DMS153 treated with DMSO at 0.1 percent for 48 hours (cell line): ENCODE measurements at regions not wholly inside any gene's neighbourhood (a gene's known extent, or its start where the extent isn't known, plus 50 kb on each side); places are given as distances from the start of the nearest gene placed in this dataset.

Source experiments
- DNase-seq: peaks from one replicate; lab custom pipeline; 2025; ENCODE audit not compliant: unreplicated experiment; lab: John Stamatoyannopoulos, UW

DNA sequence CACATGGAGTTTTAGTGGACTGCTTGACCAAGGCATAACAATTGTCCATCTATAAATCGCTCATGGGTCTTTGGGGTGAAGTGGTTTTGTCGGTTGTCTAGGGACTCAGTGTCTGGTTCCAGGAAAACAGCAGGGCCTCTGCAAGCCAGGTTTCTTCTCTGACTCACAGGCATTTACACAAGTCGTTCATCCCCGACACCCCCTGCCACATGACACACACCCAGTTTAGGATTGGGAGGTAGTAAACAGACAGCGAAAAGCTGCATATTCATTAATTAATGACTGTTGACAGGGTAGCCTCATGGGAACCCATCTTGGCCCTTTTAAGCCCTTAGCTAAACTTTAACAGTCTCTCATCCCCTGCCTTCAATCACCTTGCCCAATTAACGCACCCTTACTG is 194.8 kb upstream of the ACVR2A start:
- DNase-seq: no peak

DNA sequence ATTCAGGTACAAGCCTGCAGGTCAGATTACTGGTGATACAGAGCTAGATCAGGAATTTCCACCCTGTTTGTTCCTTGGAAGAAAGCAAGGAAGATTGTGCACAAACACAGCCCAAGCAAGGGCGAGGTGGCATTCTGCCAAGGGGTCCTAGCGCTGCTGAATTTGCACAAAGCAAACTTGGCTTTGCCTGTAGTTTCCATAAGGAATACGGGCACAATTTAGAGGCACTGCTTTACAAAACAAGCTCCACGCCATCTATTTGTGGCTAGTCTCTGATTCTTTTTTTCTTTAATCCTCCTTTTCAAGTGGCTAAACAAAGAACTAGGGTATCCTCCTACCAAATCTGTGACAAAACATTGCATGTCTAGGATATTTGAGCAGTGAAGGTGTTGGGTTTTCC is 195.5 kb upstream of the ACVR2A start:
- no peak for DNase-seq

DNA sequence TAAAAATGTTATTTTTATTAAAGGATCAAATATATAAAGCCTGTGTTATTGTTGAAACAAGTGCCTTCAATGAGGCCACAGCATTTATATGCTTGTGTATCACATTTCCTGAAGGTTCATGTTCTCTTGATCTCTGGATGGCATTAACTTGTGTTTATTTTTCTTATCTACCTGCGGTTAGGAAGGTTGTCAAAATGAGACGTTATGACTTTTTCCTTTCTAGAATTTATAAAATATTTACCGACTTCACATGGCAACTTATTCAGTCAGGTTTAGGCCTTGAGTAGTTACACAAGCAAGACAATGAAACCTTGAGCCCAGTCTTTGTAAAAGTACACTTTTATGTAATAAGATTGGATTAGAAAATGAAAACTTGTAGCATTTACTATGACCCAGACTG is 196.4 kb upstream of the ACVR2A start:
- DNase-seq: peak; percentile 6

DNA sequence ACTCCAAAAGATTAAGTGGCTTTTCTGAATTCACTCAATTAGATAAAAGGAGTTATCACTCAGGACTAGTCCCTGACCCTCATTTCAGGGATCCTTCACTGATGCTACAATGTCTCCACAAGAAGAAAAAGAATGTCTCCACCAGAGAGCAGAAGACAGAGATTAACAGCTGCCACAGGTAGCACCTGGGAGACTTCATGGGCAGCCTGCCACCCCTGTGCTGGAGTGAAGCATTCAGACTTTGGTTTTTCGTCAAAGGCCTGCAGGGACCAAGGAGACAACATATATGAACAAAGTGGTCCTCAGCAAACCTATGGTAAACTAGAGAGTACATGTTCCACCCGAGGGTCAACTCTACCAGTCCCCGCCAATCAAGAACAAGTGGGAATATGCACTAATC is 197.0 kb upstream of the ACVR2A start:
- no peak for DNase-seq

DNA sequence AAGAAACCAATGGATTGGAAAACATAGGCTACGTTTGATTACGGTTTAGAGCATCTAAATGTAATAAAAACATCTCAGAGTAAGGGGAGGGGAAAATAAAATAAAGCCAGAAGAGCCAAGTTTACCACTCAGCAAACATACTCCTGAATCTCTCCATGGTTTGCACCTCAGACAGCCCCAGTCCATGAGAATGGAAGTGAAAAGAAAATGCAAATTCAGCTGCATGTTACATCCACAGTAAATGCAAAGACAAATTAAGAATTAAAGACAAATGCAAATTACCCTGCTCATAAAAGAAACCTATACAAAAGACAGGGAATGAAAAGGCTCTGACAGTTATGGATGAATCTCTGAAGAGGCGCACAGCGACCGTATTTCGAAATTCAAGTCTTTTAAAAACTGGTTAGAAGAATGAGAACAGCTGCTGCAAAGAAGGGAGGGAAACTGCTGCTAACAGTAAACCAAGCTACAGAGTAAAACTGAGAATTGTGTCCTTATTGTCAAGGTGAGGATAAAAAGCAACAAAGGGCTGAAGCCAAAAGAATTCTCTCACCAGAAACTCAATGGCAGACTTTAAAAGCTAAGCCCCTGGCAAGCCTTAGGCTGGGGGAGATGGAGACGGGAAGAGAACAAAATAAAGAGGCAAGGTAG is 197.9 kb upstream of the ACVR2A start:
- no peak for DNase-seq

DNA sequence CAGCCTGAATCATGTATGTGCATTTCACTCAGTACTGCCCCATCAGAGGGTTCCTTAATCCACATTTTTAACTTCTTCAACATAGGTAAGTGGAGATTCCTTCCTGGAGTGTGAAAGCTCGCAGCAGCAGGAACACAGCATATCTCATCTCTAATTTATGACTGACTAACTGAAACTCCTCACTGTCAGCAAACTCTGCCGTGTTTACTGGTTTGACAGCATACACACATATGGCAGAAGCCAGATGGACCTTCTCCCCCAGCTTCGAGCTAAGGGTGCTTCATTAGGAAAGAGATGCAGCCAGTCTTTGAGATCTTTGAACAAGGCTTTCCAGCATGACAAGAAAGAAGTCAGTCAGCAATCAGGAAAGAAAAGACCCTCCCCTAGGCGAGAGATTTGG is 200.3 kb upstream of the ACVR2A start:
- DNase-seq: no peak

DNA sequence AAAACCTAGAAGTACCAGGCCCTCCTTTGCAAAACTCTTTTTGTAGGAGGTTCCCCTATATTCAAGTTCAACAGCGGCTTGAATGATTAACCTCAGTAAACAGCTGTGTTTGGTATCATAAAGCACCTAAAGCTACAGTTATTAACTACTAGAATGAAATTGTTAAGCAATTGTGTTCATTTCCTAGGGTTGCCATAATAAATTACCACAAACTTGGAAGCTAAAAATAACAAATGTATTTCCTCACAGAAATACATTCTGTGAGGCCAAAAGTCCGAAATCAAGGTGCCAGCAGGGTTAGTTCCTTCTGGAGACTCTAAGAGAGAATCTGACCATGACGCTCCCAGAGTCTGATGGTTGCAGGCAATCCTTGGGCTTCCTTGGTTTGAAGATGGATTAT is 202.1 kb upstream of the ACVR2A start:
- no peak for DNase-seq

DNA sequence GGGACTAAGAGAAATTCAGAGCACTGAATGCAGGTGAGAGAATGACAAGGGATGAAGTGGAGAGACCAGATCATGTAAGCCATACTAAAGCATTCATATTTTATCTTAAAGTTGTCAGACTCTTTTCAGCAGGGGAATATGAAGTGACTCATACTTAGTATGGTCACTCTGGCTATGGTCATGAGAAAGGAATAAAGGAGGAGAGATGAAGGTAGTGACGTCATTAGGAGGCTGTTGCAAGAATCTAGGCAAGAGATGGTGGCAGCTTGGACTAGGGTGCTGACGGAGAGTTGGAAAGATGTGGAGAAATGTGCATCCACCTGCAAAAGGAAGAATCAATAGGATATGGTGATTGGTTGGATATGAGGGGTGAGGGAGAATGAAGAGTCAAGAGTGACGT is 203.2 kb upstream of the ACVR2A start:
- no peak for DNase-seq

DNA sequence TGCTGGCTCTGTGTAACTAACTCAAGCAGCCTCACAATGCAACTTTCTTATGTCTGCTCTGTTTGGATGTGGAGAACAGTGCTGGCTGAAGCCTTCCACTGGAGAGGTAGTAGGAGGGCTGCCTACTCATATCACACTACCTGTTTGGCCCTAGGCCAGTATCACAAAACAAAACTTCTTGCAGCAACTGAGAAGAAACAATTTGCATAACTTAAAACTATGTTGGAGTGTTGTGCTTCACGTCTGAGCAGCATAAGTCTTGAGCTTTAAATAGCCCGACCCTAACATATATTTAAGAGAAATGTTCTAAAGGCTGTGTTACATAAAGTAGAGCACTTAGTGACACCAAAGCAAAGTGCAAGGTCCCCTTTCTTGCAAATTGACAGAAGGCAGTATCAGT is 204.9 kb upstream of the ACVR2A start:
- DNase-seq: no peak

DNA sequence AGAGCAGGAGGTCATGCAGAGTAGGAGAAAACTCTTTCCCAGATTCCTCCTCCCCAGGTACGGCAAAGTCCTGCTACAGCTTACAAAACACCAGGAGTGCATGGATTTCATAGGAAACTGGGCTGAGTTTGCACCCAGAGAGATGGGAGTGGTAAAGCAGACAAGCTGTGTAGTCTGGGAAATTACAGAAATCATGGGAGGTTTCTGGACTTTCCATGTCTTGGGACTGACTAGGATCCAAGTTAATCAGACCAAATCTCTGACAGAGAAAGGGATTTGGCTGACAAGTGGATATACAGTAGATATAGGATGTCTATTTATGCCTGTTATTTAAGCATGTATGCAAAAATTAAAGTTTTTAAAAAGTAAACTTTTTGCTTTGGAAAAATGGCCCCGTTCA is 205.4 kb upstream of the ACVR2A start:
- no peak for DNase-seq

DNA sequence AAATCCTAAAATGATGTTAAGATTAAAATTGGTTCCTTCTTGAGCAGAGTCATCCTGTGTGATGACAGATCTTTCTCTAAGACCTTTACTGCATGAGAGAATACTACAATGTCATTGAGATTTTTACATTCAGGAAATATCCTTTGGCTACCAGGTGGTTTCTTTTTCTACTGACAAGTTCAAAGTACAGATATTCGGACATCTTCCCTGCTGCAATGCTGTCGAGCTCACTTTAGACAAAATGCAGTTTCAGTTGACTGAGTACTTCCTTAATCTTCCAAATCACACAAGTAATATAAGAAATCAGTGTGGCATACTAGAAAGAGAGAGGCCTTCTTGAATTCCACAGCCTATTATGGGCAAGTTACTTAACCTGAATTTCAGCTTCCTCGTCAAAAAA is 207.9 kb upstream of the ACVR2A start:
- no peak for DNase-seq

DNA sequence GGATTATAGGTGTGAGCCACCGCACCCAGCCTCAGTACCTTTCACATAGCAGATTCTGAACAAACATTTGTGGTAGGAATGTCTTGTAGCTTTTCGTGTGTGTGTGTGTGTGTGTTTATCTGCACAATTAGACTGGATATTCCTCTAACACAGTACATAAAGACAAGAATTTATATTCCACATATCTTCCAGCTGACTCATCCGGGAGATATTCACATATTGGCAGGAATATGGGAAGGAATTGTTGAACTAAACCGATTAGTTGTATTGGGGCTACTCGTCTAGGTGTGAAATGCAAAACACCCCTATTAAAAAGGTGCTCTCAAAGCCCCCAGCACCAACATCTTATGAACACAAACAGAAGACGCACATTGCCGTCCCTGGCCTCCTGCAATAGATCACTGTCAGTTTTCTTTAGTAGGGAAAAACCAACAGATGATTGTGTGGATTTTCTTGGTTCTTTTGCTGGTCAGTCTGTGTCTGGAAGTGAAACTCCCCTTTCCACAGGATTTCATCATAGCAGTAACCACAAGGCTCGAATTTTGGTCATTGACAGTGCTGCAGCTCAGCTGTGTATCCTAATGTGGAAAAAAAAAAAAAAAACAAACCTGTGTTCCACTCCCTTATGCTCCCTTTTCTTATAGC is 208.5 kb upstream of the ACVR2A start:
- no peak for DNase-seq

DNA sequence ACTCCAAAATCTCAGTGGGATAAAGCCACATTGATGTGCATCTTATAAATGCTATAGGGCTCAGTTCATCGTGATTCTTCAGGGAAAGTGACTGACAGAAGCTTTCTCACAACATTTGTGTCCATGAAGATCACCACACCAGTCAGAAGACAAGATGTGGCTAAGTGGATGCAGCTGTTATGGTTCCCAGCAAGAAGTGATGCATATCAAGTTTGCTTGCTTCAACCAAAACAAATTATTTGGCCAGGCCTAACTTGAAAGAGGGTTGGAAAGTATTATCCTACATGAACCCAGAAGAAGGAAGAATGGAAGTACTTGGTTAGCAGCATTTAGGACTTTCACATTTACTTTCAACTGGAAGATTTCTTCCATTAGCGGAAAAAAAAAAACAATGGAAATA is 210.0 kb upstream of the ACVR2A start:
- DNase-seq: no peak

DNA sequence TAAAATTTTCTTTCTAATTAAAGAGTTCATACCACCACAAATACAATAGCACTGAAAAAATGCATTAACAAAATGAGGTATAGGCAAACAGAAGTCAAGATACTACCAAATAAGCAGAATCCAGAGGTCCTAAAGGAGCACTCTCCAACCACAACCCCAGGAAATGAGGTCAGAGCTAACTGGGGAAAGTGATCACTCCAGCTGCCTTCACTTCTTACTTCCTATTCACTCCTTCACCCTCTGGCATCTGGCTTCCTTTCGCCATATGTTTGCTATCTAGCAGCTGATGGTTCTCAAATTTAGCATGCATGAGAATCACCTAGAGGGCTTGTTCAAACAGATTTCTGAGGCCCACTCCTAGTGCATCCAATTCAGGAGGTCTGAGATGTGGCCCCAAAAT is 212.6 kb upstream of the ACVR2A start:
- DNase-seq: no peak

DNA sequence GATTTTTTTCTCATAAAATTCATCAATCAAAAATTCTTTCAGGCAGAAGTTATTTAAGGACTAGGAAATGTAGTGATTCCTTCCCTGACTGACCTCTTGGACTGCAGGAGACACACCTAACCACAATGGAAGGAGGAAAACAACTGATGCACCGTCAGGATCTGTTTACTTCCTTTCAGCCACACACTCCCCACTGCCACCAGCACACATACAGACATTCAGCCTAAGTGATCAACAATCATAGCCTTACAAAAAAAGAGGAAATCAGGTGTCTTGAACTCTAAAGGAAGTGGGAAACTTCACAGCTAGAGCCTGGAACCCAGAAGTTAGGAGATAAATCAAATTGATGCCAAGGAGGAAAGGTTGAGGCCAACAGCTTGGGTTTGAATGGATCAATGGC is 213.5 kb upstream of the ACVR2A start:
- no peak for DNase-seq

DNA sequence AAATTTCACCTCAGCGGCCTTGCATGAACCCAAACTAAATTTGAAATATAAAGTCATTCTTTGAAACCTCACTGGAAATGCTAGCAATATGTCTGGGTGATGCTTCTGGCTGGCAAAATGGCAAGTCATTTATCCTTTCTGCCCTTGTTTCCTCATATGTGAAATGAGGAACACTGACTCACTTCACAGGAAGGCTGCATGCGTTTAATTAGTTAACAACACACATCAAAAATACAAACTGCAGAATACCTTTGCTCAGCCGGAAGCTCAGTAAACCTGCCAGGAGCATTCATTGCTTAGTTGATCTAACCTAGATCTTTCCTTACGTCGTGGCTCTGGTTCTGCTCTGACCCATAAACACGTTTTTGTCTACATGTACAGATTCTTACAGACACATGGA is 214.2 kb upstream of the ACVR2A start:
- DNase-seq: no peak

DNA sequence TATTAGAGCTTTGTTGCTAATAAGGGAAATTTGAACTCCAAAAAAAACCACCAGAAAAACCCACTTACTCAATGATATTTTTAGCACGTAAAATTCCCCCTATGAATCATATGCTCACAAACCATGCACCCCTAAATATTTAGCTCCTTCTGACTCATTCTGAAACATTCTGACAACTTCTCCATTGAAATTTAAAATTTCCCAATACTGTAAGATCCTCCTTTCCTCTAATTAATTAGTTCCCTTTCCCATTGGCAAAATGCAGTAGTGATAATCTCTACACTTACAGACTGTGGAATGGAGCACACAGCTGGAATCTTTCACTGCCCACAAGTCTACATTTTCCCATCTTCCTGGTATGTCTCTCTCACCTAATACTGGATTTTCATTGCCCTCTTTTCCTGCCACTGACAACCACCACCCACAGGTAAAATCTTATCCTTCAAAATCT is 215.8 kb upstream of the ACVR2A start:
- no peak for DNase-seq

DNA sequence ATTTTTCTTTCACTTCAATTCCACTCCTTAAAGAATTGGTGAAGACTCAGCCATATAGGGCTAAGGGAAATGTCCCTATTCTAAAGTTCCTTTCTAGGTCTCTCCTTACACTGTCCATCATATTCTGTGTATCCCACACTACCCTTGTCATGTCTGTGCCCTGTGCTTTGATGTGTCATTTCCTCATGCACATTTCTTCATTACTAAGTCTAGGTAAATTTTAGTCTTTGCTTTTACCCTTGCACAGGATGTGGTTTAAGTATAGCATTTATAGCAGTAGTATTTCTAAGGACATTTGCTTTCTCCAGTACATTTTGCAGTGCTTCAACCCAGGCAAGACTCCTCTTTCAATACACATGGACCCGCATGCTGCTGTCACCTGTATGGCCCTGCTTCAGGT is 221.5 kb upstream of the ACVR2A start:
- no peak for DNase-seq

DNA sequence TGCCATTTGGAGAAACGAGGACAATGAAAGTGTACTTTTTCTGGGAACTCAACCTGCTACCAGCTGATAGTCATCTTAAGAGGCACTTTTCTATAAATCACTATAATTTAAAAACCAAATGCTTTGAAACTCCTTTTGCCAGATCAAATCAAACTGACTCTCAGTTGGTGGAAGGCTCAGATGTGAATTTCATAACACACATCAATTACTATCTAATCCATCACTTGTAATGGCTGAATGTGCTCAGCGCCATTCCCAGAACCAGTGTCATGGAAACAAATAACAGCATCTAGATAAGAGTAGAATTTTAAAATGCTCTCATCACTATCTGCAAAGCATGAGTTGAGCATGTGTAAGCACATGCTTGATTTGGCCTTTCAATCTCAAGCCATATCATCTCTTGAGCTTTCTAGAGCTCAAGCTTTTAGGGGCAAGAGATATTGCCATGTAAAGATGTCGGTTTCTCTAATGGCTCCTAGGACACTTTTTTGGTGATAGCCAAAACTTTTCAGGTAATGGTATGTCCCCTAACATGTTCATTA is 223.1 kb upstream of the ACVR2A start:
- DNase-seq: no peak

DNA sequence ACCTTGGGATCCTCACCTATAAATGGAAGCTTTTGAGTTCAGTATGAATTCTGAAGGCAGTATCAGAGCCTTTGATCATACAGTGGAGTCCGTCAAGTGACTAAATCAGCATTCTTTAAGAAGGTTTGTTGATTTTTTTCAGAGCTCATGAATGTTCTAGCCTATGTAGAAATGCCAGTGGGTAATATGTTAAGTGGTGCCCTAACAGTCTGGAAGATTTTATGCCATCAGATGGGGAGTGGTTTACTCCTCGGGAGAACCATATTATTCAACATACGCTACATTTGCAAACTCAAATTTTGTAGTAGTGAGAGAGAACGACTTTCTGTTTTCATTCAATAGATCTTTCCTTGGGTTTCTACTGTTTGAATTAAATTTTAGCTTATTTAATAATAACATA is 225.0 kb upstream of the ACVR2A start:
- DNase-seq: no peak

DNA sequence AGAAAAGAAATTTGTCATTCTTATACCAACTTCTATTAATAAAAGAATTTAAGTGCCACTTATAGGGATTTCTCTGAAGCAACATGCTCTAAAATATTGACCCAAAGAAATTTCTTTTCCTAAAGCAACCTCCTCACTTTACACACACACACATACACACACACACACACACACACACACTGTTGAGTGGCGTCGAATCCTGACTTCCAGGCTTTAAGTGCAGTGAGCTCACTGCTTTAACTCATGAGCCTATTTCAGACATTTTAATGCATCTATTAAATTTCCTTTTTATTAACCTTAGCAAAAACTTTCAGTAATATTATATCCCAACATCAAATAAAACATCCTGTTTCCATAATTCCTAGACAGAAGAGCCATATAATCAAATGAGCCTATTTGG is 229.1 kb upstream of the ACVR2A start:
- DNase-seq: no peak

DNA sequence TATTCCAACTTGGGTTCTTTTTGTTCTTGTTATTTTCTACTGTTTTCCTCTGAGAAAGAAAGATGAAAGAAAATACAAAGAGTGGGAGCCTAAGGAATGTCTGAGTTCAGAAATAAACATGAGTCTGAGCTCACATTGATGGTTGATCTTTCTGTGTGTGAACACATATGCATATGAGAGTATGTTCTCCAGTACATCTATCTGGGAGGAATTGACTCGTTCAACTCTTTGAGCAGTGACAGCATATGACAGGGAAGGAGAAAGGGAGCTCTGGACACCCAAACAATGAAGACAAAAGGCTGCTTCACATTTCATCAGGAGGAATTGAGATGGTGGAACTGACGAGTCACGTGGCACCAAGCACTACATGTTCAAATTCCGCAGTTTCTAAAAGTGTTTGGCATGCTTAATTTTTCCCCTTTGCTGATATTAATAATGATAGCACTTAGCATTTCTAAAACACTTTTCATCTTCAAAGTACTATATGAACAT is 229.8 kb upstream of the ACVR2A start:
- no peak for DNase-seq

DNA sequence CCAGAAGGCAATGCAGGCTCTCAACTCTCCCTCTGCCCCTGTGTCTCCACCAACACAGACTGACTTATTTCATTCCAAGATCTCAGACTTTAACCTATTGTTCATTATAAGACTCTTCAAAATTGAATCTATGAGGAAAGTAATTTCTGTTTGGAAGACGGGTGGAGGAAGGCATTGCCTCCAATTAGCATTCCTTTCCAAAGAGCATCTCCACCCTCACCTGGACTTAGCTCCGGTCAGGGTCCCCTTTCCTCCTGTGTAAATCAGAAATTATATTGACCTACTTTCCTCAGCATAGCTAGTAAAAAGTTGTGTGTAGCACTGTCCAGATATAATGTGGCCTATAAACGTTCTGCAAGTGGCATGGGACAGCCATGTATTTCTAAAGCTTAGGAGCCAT is 230.4 kb upstream of the ACVR2A start:
- DNase-seq: no peak
